Transverse colon (tissue), 3 donors: ENCODE measurements at regions not wholly inside any gene's neighbourhood (a gene's known extent, or its start where the extent isn't known, plus 50 kb on each side); places are given as distances from the start of the nearest gene placed in this dataset.

ENCODE experiments used
- EP300 ChIP-seq: sonication (generic); formaldehyde crosslinking; IDR thresholded peaks from one replicate; pipeline ENCODE4 v1.6.1; 2017; ENCODE audit warnings: antibody characterized with exemption, low read depth
- TF ChIP-seq, protein P1 (sequence below), 5 experiments: fragments of 200-600 bp in 3 of 5; fragments of 450-650 bp in 2 of 5; sonication (generic) in 3 of 5; IDR thresholded peaks; 1 replicate in 2 of 5; 2 replicates in 3 of 5; pipeline ENCODE4 v1.5.1; 2016 to 2017; ENCODE audit warnings: antibody characterized with exemption in 5 of 5, inconsistent platforms in 3 of 5, mild to moderate bottlenecking in 2 of 5, moderate library complexity in 1 of 5

GRCh38 chr2:100208141-100208770 is 65.9 kb upstream of the AFF3 start:
- TF ChIP-seq, protein P1, sequence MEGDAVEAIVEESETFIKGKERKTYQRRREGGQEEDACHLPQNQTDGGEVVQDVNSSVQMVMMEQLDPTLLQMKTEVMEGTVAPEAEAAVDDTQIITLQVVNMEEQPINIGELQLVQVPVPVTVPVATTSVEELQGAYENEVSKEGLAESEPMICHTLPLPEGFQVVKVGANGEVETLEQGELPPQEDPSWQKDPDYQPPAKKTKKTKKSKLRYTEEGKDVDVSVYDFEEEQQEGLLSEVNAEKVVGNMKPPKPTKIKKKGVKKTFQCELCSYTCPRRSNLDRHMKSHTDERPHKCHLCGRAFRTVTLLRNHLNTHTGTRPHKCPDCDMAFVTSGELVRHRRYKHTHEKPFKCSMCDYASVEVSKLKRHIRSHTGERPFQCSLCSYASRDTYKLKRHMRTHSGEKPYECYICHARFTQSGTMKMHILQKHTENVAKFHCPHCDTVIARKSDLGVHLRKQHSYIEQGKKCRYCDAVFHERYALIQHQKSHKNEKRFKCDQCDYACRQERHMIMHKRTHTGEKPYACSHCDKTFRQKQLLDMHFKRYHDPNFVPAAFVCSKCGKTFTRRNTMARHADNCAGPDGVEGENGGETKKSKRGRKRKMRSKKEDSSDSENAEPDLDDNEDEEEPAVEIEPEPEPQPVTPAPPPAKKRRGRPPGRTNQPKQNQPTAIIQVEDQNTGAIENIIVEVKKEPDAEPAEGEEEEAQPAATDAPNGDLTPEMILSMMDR (IDR thresholded peaks at IDR 0.05): no peak
- TF ChIP-seq EP300: no peak
